GM19372 (cell line): ENCODE measurements at regions not wholly inside any gene's neighbourhood (a gene's known extent, or its start where the extent isn't known, plus 50 kb on each side); places are given as distances from the start of the nearest gene placed in this dataset.

Experiments used
- ATAC-seq: cut with Tn5 transposase; IDR thresholded peaks from one replicate; pipeline ENCODE4 v1.9.1; 2021; ENCODE audit warnings: mild to moderate bottlenecking, low read depth, moderate library complexity; ENCODE audit not compliant: unreplicated experiment

- ATAC-seq: no peak
Observed at GRCh38 chr5:166013415-166013814, 2278.0 kb upstream of the WWC1 start.

GRCh38 chr5:166014256-166014655 lies 2277.2 kb upstream of the WWC1 start:
- no peak for ATAC-seq

- no peak for ATAC-seq
Observed at GRCh38 chr5:166018716-166019115, 2272.7 kb upstream of the WWC1 start.

- no peak for ATAC-seq
Observed at GRCh38 chr5:166022065-166022464, 2269.4 kb upstream of the WWC1 start.

GRCh38 chr5:166024970-166025369 lies 2266.5 kb upstream of the WWC1 start:
- ATAC-seq: no peak

GRCh38 chr5:166027582-166027981 lies 2263.9 kb upstream of the WWC1 start:
- no peak for ATAC-seq

- no peak for ATAC-seq
Observed at GRCh38 chr5:166031926-166032325, 2259.5 kb upstream of the WWC1 start.

- ATAC-seq: no peak
Observed at GRCh38 chr5:166032601-166033000, 2258.8 kb upstream of the WWC1 start.

- ATAC-seq: no peak
Observed at GRCh38 chr5:166045961-166046360, 2245.5 kb upstream of the WWC1 start.

GRCh38 chr5:166046956-166047355 lies 2244.5 kb upstream of the WWC1 start:
- ATAC-seq: no peak

GRCh38 chr5:166050531-166050930 lies 2240.9 kb upstream of the WWC1 start:
- ATAC-seq: no peak

- no peak for ATAC-seq
Observed at GRCh38 chr5:166058660-166059059, 2232.8 kb upstream of the WWC1 start.

- no peak for ATAC-seq
Observed at GRCh38 chr5:166062094-166062493, 2229.4 kb upstream of the WWC1 start.

GRCh38 chr5:166062719-166063118 lies 2228.7 kb upstream of the WWC1 start:
- no peak for ATAC-seq

GRCh38 chr5:166063261-166063660 lies 2228.2 kb upstream of the WWC1 start:
- no peak for ATAC-seq

GRCh38 chr5:166068547-166069335 lies 2222.7 kb upstream of the WWC1 start:
- no peak for ATAC-seq

- no peak for ATAC-seq
Observed at GRCh38 chr5:166073901-166074581, 2217.4 kb upstream of the WWC1 start.

- no peak for ATAC-seq
Observed at GRCh38 chr5:166074582-166075481, 2216.6 kb upstream of the WWC1 start.

GRCh38 chr5:166083183-166083959 lies 2208.1 kb upstream of the WWC1 start:
- no peak for ATAC-seq

GRCh38 chr5:166086568-166086967 lies 2204.9 kb upstream of the WWC1 start:
- ATAC-seq: no peak
